CMK (cell line): ENCODE measurements at regions not wholly inside any gene's neighbourhood (a gene's known extent, or its start where the extent isn't known, plus 50 kb on each side); places are given as distances from the start of the nearest gene placed in this dataset.
"Not testable (repeated sequence)": the region's sequence is repeated elsewhere in the genome, so short reads cannot be mapped to it uniquely, and the experiment has no call there.

ENCODE experiments used
- DNase-seq: peaks from one replicate; pipeline ENCODE4 v3.0.0-alpha.2; 2010; ENCODE audit warnings: low read depth

DNA sequence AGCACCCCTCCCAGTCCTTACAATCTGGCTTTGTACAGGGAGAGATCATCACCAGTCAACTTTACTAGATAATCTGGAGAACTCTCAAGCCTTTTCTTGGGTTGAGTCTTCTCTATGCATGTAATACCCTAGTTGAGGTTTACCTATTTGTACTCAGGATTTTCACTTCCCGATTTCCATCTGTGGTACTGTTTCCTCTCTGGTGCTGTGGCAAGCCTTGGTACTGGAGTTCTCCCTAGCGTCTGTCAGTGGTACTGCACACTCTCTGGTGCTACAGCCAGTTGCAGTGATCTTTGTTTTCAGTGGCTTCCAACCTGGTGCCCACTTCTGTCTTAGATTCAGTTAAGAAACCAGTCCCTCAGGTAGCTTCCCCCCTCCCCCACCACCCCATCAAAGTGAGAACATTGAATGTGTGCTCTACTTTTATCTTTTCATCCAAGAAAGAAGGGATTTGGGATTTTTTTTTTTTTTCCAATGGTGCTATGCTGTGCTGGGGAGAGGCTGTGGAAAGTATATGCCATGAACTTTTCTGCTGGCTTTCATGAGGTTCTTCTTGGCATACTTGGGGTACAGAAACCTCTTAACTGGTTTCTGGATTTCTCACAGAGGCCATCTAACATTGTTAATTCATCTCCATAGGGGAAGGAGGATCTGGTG is 69.4 kb upstream of the EVL start:
- DNase-seq: peak; percentile 25

DNA sequence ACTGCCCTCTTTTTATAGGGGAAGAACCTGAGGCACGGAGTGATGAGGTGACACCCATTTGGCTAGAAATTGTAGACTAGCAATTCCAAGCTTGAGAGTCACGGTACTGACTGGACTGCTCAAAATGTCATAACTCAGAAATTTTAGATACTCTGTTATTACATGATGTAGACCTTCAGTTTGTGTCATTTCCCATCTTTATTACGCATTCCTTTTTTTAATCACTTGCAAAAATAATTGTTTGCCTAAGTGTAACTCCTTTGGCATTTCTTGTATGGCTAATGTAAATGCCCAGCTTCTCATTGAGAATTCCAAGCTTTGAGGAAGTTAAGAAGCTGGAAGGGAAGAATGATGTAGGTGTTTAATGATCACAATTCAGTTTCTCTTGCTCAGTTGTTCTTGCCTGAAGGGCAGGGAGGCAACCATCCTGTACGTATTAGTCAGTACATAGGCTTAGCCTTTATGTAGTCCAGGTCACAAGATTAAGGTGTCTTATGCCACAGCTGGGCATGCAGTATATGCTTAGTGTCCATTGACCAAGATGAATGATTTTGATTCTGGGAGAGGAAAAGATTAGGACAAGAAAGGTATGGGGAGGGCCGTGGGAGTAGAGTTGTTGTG is 68.2 kb upstream of the EVL start:
- no peak for DNase-seq

DNA sequence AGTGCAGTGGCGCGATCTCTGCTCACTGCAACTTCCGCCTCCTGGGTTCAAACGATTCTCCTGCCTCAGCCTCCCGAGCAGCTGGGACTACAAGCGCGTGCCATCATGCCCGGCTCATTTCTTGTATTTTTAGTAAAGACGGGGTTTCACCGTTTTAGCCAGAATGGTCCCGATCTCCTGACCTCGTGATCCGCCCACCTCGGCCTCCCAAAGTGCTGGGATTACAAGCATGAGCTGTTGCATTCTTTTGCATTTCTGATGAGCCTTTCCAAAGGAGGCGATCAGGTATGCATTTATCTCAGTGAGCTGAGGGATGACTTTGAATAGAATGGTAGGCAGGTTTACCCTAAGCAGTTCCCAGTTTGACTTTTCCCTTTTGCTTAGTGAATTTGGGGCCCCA is 64.8 kb upstream of the EVL start:
- not testable (repeated sequence) for DNase-seq

DNA sequence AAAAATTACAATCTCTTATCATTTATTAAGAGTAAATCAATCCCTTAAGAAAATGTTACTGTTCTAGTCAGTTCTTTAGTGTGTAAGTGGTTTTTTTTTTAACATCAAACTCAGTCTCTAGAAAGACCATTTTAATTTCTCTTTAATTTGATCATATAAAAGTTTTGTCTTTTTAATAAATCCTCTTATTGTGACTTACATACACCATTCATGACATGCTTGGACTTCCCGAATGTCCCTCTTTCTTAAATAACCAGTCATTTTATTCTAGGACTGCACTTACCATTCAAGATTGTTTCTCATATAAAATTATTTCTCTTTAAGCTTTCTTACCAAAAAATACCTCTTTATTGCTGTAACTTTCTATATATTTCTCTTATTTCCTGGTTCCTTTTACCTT is 60.8 kb upstream of the EVL start:
- no peak for DNase-seq

DNA sequence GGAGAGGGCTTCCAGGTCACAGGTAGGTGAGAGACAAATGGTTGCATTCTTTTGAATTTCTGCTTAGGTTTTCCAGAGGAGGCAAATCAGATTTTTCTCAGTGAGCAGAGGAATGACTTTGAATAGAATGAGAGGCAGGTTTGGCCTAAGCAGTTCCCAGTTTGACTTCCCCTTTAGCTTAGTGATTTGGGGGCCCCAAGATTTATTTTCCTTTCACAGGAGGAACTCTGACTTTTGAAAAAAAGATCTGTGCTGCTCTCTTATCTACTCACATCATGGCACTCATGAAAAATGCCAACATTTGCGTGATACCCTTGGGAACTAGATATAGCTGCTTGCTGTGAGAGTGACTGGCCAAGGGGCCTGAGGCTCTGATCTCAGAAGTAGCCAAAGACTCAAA is 58.0 kb upstream of the EVL start:
- DNase-seq: no peak

DNA sequence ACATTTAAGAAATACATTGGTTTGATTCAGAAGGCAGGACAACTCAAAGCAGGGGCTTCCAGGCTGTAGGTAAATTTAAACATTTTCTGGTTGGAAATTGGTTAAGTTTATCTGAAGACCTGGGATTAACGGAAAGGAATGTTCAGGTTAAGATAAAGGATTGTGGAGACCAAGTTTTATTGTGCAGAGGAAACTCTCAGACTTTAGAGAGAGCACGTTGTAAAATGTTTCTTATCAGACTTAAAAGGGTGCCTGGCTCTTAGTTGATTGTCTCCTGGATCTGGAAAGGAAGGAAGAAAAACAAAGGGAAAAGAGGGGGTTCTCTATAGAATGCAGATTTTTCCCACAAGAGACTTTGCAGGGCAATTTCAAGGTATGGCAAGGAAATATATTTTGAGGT is 55.4 kb upstream of the EVL start:
- DNase-seq: not testable (repeated sequence)

DNA sequence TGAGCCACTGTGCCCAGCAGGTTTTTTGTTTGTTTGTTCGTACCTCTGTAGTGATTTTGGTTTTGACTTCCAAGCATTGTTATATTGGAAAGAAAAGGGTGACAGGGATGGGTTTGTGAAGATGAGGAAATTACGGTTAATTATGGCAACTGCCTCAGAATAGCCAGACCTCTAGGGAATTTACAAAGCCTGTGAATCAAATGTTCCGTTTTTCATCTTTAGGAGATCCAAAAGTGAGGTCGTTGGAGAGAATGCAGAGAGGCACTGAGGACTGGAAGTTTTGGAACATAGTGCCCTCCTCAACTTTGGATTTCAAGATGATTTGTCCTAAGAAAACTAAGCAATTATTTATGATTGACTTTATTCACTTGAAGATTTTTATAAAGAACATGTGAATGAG is 54.5 kb upstream of the EVL start:
- no peak for DNase-seq

DNA sequence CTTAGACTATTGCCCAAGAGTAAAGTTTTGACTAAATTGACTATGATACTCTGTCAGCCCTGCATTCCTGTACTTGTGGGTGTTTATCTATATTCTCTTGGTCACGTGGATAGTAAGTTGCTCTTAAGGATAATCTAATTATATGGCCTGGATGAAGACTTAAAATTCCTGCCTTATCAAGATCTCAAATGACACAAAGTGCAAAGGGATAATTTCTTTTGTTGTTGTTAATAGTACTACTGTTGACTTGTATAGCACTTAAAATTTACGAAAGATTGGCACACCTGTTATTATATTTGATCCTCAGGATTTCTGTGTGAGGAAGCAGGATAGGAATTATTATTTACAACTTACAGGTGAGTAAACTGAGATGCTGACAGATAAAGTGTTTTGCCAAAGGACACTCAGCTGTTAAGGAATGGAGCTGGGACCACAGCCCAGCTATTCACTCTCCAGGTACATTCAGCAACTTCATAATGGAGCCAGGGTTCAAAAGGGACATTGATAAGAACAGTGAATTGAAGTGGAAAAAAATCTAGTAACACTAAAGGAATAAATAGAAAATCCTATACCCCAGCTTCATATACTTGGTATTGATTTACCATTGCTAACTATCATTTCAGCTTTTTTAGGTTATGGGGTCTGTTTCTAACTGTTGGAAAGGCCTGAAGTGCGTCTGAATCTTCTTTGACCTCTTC is 53.4 kb upstream of the EVL start:
- DNase-seq: no peak

DNA sequence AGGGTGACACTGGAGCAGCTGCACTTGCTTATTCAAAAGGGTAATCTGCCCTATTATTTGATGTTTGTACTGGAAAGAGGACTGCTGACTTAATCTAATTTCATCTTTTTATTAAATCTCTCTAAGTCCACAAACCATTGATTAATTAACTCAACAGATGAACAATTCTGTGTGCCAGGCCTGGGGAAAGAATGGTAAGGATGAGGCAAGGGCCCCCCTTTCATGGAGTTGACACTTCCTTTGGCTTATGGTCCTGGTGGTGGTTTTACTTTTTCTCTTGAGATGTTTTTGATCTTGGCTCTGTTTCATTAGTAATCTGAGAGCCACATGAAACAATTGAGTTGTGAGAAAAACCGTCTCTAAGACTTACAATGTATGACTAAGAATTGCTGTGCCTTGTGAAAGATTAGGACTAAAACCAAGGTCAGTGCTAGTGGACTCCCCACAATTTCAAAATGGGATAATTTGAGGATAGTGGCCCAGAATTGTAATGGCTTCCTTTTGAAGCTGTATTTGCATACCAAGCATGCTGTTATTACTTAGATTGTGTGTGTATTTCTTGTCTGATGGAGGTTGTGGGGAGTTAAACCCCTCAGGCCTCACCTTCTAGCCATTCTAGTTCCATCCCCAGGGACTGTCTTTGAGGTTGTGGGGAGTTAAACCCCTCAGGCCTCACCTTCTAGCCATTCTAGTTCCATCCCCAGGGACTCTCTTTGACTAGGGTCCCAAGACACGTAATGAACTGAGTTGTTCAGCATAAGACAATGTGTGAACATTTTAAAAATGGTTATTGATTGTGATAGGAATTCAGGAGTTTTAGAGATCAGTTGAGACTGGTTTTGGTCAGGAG is 52.5 kb upstream of the EVL start:
- DNase-seq: no peak

DNA sequence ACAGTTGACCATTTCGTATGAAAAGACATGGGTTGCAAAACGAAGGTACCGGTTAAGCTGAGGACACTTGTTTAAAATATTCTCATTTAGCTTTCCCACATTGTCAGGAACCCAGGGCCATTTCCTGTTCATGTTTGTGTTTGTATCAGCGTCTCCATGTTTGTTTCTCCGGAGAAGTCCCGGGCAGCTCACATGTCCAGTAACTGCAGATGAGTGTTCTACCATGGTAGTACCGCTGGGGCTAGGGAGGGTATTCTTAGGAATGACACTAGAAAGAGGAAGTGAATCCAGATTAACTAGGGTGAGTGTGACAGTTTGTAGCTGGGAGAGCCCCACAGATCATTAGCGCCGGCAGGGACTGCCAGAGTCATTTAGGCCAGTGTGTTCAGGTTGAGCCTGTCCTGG is 50.0 kb upstream of the EVL start:
- DNase-seq: no peak
